ENCODE measurements at regions not wholly inside any gene's neighbourhood (a gene's known extent, or its start where the extent isn't known, plus 50 kb on each side); places are given as distances from the start of the nearest gene placed in this dataset.

DNA sequence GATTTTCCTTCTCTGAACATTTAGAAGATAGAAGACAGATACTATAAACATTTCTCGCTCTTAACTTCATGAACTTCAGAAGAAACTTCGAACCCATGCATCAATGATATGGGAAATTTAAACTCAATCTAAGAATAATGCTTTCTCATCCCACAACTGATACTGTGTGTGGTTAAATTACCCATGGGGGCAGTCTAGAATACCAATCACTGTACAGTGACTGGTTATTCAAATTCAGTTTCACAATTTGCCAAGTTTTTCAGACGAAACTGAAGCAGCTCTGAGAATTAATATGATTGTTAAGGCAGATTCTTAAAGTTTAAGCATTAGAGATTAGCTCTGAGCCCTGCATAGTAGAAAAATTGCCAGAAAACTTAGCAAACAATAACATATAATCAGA lies 431.0 kb downstream of the SH3GL2 start:
- TF ChIP-seq, protein P1, sequence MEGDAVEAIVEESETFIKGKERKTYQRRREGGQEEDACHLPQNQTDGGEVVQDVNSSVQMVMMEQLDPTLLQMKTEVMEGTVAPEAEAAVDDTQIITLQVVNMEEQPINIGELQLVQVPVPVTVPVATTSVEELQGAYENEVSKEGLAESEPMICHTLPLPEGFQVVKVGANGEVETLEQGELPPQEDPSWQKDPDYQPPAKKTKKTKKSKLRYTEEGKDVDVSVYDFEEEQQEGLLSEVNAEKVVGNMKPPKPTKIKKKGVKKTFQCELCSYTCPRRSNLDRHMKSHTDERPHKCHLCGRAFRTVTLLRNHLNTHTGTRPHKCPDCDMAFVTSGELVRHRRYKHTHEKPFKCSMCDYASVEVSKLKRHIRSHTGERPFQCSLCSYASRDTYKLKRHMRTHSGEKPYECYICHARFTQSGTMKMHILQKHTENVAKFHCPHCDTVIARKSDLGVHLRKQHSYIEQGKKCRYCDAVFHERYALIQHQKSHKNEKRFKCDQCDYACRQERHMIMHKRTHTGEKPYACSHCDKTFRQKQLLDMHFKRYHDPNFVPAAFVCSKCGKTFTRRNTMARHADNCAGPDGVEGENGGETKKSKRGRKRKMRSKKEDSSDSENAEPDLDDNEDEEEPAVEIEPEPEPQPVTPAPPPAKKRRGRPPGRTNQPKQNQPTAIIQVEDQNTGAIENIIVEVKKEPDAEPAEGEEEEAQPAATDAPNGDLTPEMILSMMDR (IDR thresholded peaks at IDR 0.05) = no peak
- no peak overlapping the region for H3K4me3 Mint-ChIP-seq (ENCODE audit: unreplicated experiment)
- H3K27ac Mint-ChIP-seq (ENCODE audit: unreplicated experiment) = no peak overlapping the region
- no peaks in the 10 kb centered on the region for H3K36me3 Mint-ChIP-seq (ENCODE audit: low read depth)
- H3K4me1 Mint-ChIP-seq (ENCODE audit: low read depth) = peaks cover 5% of the 10 kb centered on the region
- no peak for DNase-seq (ENCODE audit: low spot score)
- H3K27me3 Mint-ChIP-seq (ENCODE audit: low read depth) = peaks cover 11% of the 10 kb centered on the region
- H3K9me3 Mint-ChIP-seq (ENCODE audit: low read depth) = no peaks in the 10 kb centered on the region

DNA sequence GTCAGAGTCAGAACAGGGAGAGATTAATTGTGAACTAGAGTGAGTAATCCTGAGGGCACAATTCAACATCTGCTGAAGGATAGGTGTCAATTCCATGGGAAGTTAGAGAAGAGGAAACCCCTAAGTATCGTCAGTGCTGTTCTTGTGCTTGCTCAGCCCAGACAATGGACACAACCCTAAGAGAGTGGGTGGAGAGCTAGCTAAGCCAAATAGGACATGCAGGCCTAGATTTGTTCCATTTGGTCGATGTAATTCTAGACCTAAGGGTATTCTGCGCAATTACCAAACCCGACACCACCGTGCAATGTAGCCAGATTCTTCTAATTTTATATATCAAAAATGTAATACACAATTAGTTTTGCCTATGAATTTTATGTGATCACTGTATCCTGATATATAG lies 431.6 kb downstream of the SH3GL2 start:
- no peaks in the 10 kb centered on the region for H3K36me3 Mint-ChIP-seq (ENCODE audit: low read depth)
- no peaks in the 10 kb centered on the region for H3K9me3 Mint-ChIP-seq (ENCODE audit: low read depth)
- DNase-seq (ENCODE audit: low spot score) = no peak
- H3K27ac Mint-ChIP-seq (ENCODE audit: unreplicated experiment) = no peak overlapping the region
- TF ChIP-seq, protein P1 (IDR thresholded peaks at IDR 0.05) = no peak
- H3K4me1 Mint-ChIP-seq (ENCODE audit: low read depth) = peaks cover 9% of the 10 kb centered on the region
- H3K27me3 Mint-ChIP-seq (ENCODE audit: low read depth) = peaks cover 11% of the 10 kb centered on the region
- no peak overlapping the region for H3K4me3 Mint-ChIP-seq (ENCODE audit: unreplicated experiment)

DNA sequence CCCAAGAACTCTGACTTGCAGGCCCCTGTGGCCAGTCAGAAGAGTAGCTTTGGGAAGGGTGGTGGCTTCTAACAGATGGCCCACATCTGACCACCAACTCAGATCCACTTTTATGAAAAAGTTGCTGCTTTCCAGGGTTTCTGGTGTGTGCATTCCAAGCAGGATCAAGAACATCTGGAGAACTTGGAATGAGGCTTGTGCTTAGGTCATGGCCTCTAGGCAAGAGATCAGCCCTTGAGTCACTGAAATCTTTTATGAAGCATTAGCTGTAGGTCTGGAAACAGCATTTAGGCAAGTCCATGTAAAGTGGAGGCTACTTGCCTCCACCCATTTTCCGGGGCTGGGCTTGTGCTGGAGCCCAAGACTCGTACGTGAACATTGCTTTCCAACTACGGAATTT lies 433.3 kb downstream of the SH3GL2 start:
- peaks cover 9% of the 10 kb centered on the region for H3K4me1 Mint-ChIP-seq (ENCODE audit: low read depth)

DNA sequence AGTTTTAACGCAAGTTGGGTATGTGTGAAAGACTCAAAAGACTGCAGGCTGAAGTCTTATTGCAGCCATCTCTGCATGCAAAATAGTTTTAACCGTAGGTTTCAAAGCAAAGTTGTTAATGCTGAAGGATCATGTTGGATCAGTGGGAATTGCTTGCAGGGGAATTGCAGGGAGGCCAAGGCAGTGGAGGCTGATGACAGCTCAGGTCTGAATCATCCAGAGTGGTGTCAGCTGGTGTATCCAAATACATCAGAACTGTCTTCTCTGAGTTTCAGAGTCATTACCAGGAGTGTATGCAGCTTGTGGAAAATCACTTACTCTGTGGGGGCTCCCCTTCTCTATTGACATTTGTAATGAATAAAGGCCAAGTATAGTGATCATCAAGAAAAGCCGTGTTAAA lies 435.7 kb downstream of the SH3GL2 start:
- Mint-ChIP-seq H3K36me3 (ENCODE audit: low read depth) (no peaks in the 10 kb centered on the region), H3K4me1 (ENCODE audit: low read depth) (peaks cover 9% of the 10 kb centered on the region), H3K27me3 (ENCODE audit: low read depth) (peaks cover 3% of the 10 kb centered on the region), H3K4me3 (ENCODE audit: unreplicated experiment) (no peak overlapping the region), H3K9me3 (ENCODE audit: low read depth) (peaks cover 9% of the 10 kb centered on the region), H3K27ac (ENCODE audit: unreplicated experiment) (no peak overlapping the region)
- TF ChIP-seq, protein P1 (IDR thresholded peaks at IDR 0.05) = no peak
- DNase-seq (ENCODE audit: low spot score) = no peak

More for the DNA sequence above, 433.3 kb downstream of the SH3GL2 start:
- peaks cover 12% of the 10 kb centered on the region for H3K27me3 Mint-ChIP-seq (ENCODE audit: low read depth)
- no peaks in the 10 kb centered on the region for H3K36me3 Mint-ChIP-seq (ENCODE audit: low read depth)
- TF ChIP-seq, protein P1 (IDR thresholded peaks at IDR 0.05) = no peak
- H3K27ac Mint-ChIP-seq (ENCODE audit: unreplicated experiment) = no peak overlapping the region
- H3K9me3 Mint-ChIP-seq (ENCODE audit: low read depth) = no peaks in the 10 kb centered on the region
- H3K4me3 Mint-ChIP-seq (ENCODE audit: unreplicated experiment) = no peak overlapping the region
- no peak for DNase-seq (ENCODE audit: low spot score)

DNA sequence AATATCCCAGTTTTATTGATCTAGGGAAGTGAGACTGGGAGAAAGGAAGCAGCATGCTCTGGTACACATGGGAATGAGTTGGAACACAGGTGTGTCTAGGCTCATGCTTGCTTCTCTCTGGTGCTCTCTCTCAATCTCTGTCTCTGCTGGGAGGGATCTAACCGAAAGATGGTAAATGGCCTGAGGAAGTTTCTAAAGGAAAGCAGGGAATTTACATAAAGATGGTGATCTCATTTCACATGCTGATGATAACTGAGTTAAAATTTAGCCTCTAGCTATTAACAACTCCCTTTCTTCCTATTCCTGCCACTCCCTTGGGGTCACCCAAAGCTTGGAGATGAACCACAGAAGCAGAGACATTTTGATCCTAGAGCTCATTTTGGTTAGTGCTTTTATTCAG lies 436.2 kb downstream of the SH3GL2 start:
- Mint-ChIP-seq H3K27me3 (ENCODE audit: low read depth) (peaks cover 3% of the 10 kb centered on the region), H3K9me3 (ENCODE audit: low read depth) (peaks cover 9% of the 10 kb centered on the region), H3K27ac (ENCODE audit: unreplicated experiment) (no peak overlapping the region), H3K4me1 (ENCODE audit: low read depth) (peaks cover 9% of the 10 kb centered on the region), H3K36me3 (ENCODE audit: low read depth) (no peaks in the 10 kb centered on the region), H3K4me3 (ENCODE audit: unreplicated experiment) (no peak overlapping the region)
- TF ChIP-seq, protein P1 (IDR thresholded peaks at IDR 0.05) = no peak
- DNase-seq (ENCODE audit: low spot score) = no peak
